ENCODE measurements at regions not wholly inside any gene's neighbourhood (a gene's known extent, or its start where the extent isn't known, plus 50 kb on each side); places are given as distances from the start of the nearest gene placed in this dataset.

GRCh38 chr1:10916991-10917390, 95.5 kb upstream of the TARDBP start:
- no peaks in the 10 kb centered on the region for H3K27me3 ChIP-seq (ENCODE audit: insufficient read depth, low read depth, low read length)
- H3K27ac ChIP-seq (ENCODE audit: low read length), result no peak overlapping the region
- no peaks in the 10 kb centered on the region for H3K9me2 ChIP-seq (ENCODE audit: insufficient read depth, low read length)
- no peaks in the 10 kb centered on the region for H3K36me3 ChIP-seq (ENCODE audit: insufficient read depth, low read length)
- H3K9ac ChIP-seq (ENCODE audit: low read length), result no peak overlapping the region
- H3F3A ChIP-seq (ENCODE audit: insufficient read depth, low read length, poor library complexity, severe bottlenecking), result no peaks in the 10 kb centered on the region
- no peak for TF ChIP-seq POLR2AphosphoS5 (IDR thresholded peaks at IDR 0.05)
- TF ChIP-seq, protein P1, sequence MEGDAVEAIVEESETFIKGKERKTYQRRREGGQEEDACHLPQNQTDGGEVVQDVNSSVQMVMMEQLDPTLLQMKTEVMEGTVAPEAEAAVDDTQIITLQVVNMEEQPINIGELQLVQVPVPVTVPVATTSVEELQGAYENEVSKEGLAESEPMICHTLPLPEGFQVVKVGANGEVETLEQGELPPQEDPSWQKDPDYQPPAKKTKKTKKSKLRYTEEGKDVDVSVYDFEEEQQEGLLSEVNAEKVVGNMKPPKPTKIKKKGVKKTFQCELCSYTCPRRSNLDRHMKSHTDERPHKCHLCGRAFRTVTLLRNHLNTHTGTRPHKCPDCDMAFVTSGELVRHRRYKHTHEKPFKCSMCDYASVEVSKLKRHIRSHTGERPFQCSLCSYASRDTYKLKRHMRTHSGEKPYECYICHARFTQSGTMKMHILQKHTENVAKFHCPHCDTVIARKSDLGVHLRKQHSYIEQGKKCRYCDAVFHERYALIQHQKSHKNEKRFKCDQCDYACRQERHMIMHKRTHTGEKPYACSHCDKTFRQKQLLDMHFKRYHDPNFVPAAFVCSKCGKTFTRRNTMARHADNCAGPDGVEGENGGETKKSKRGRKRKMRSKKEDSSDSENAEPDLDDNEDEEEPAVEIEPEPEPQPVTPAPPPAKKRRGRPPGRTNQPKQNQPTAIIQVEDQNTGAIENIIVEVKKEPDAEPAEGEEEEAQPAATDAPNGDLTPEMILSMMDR (IDR thresholded peaks at IDR 0.05; ENCODE audit: poor library complexity, severe bottlenecking), result no peak
- no peak for TF ChIP-seq RAD21 (conservative IDR thresholded peaks at IDR 0.05)
- TF ChIP-seq EP300 (conservative IDR thresholded peaks at IDR 0.05; ENCODE audit: poor library complexity, severe bottlenecking), result no peak
- TF ChIP-seq EZH2 (IDR thresholded peaks at IDR 0.05; ENCODE audit: borderline replicate concordance, insufficient read depth, low read length, poor library complexity, severe bottlenecking), result no peak
- no peak for TF ChIP-seq SMC3 (conservative IDR thresholded peaks at IDR 0.05; ENCODE audit: poor library complexity)
- no peak for TF ChIP-seq MXI1 (conservative IDR thresholded peaks at IDR 0.05; ENCODE audit: poor library complexity, severe bottlenecking)
- TF ChIP-seq, protein P2, sequence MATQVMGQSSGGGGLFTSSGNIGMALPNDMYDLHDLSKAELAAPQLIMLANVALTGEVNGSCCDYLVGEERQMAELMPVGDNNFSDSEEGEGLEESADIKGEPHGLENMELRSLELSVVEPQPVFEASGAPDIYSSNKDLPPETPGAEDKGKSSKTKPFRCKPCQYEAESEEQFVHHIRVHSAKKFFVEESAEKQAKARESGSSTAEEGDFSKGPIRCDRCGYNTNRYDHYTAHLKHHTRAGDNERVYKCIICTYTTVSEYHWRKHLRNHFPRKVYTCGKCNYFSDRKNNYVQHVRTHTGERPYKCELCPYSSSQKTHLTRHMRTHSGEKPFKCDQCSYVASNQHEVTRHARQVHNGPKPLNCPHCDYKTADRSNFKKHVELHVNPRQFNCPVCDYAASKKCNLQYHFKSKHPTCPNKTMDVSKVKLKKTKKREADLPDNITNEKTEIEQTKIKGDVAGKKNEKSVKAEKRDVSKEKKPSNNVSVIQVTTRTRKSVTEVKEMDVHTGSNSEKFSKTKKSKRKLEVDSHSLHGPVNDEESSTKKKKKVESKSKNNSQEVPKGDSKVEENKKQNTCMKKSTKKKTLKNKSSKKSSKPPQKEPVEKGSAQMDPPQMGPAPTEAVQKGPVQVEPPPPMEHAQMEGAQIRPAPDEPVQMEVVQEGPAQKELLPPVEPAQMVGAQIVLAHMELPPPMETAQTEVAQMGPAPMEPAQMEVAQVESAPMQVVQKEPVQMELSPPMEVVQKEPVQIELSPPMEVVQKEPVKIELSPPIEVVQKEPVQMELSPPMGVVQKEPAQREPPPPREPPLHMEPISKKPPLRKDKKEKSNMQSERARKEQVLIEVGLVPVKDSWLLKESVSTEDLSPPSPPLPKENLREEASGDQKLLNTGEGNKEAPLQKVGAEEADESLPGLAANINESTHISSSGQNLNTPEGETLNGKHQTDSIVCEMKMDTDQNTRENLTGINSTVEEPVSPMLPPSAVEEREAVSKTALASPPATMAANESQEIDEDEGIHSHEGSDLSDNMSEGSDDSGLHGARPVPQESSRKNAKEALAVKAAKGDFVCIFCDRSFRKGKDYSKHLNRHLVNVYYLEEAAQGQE (IDR thresholded peaks at IDR 0.05; ENCODE audit: borderline replicate concordance), result no peak
- no peak for TF ChIP-seq TAF1 (IDR thresholded peaks at IDR 0.05; ENCODE audit: low read depth)
- no peaks in the 10 kb centered on the region for H3K9me3 ChIP-seq (ENCODE audit: low read length)
- H2AFZ ChIP-seq (ENCODE audit: low read depth, low read length), result no peak overlapping the region
- no peak overlapping the region for H3K4me2 ChIP-seq (ENCODE audit: low read length)
- H4K20me1 ChIP-seq (ENCODE audit: insufficient read depth), result no peaks in the 10 kb centered on the region
- H3K79me2 ChIP-seq (replicated peaks; ENCODE audit: insufficient read depth, low read length), result no peaks in the 10 kb centered on the region
- no peak overlapping the region for H3K4me3 ChIP-seq (ENCODE audit: low read length)

GRCh38 chr1:10917513-10918454, 94.7 kb upstream of the TARDBP start:
- Histone ChIP-seq H4K20me1 (ENCODE audit: insufficient read depth) (no peaks in the 10 kb centered on the region), H3K9me2 (ENCODE audit: insufficient read depth, low read length) (no peaks in the 10 kb centered on the region), H3K4me2 (ENCODE audit: low read length) (no peak overlapping the region), H3K27ac (ENCODE audit: low read length) (no peak overlapping the region), H3K79me2 (replicated peaks; ENCODE audit: insufficient read depth, low read length) (no peaks in the 10 kb centered on the region), H3F3A (ENCODE audit: insufficient read depth, low read length, poor library complexity, severe bottlenecking) (no peaks in the 10 kb centered on the region), H3K9ac (ENCODE audit: low read length) (no peak overlapping the region), H3K36me3 (ENCODE audit: insufficient read depth, low read length) (no peaks in the 10 kb centered on the region), H3K4me3 (ENCODE audit: low read length) (no peak overlapping the region), H3K27me3 (ENCODE audit: insufficient read depth, low read depth, low read length) (no peaks in the 10 kb centered on the region), H3K9me3 (ENCODE audit: low read length) (no peaks in the 10 kb centered on the region), H2AFZ (ENCODE audit: low read depth, low read length) (no peak overlapping the region)
- TF ChIP-seq EP300 (conservative IDR thresholded peaks at IDR 0.05; ENCODE audit: poor library complexity, severe bottlenecking) (no peak), RAD21 (conservative IDR thresholded peaks at IDR 0.05) (no peak), POLR2AphosphoS5 (IDR thresholded peaks at IDR 0.05) (no peak), EZH2 (IDR thresholded peaks at IDR 0.05; ENCODE audit: borderline replicate concordance, insufficient read depth, low read length, poor library complexity, severe bottlenecking) (no peak), MXI1 (conservative IDR thresholded peaks at IDR 0.05; ENCODE audit: poor library complexity, severe bottlenecking) (no peak), SMC3 (conservative IDR thresholded peaks at IDR 0.05; ENCODE audit: poor library complexity) (no peak), TAF1 (IDR thresholded peaks at IDR 0.05; ENCODE audit: low read depth) (no peak)
- TF ChIP-seq, protein P2 (IDR thresholded peaks at IDR 0.05; ENCODE audit: borderline replicate concordance), result no peak
- TF ChIP-seq, protein P1 (IDR thresholded peaks at IDR 0.05; ENCODE audit: poor library complexity, severe bottlenecking), result no peak
